KMS-11 (cell line): ENCODE measurements at regions not wholly inside any gene's neighbourhood (a gene's known extent, or its start where the extent isn't known, plus 50 kb on each side); places are given as distances from the start of the nearest gene placed in this dataset.
"Not testable (repeated sequence)": the region's sequence is repeated elsewhere in the genome, so short reads cannot be mapped to it uniquely, and the experiment has no call there.

Experiments
- H2AFZ ChIP-seq: fragments of 200-600 bp; sonication (generic); 2 replicates; pipeline ENCODE4 v1.6.1; 2016; ENCODE audit warnings: antibody characterized with exemption, mixed run types, low read depth
- H3K27ac ChIP-seq: fragments of 200-600 bp; sonication (generic); 2 replicates; pipeline ENCODE4 v1.6.1; 2016; ENCODE audit warnings: mild to moderate bottlenecking, mixed run types
- H3K27me3 ChIP-seq: fragments of 200-600 bp; sonication (generic); 2 replicates; pipeline ENCODE4 v1.6.1; 2017; ENCODE audit warnings: mild to moderate bottlenecking, low read depth, mixed run types, moderate library complexity; ENCODE audit not compliant: insufficient read depth
- H3K36me3 ChIP-seq: fragments of 200-600 bp; sonication (generic); 2 replicates; pipeline ENCODE4 v1.6.1; 2017; ENCODE audit warnings: mild to moderate bottlenecking, mixed run types; ENCODE audit not compliant: insufficient read depth
- H3K4me1 ChIP-seq: fragments of 200-600 bp; sonication (generic); 2 replicates; pipeline ENCODE4 v1.6.1; 2016; ENCODE audit warnings: mild to moderate bottlenecking, low read depth, mixed run types; ENCODE audit not compliant: poor library complexity, severe bottlenecking
- H3K4me2 ChIP-seq: fragments of 200-600 bp; sonication (generic); 2 replicates; pipeline ENCODE4 v1.7.0; 2016; ENCODE audit warnings: mild to moderate bottlenecking, mixed run types
- H3K4me3 ChIP-seq: fragments of 200-600 bp; sonication (generic); IDR thresholded peaks from 2 replicates; pipeline ENCODE4 v1.6.1; 2017; ENCODE audit warnings: low read depth, low read length, mixed read lengths; ENCODE audit not compliant: insufficient read depth
- H3K79me2 ChIP-seq: fragments of 200-600 bp; sonication (generic); 2 replicates; pipeline ENCODE4 v1.6.1; 2016; ENCODE audit warnings: low read depth, mixed run types; ENCODE audit not compliant: insufficient read depth
- H3K9ac ChIP-seq: fragments of 200-600 bp; sonication (generic); 2 replicates; pipeline ENCODE4 v1.6.1; 2016; ENCODE audit warnings: mild to moderate bottlenecking, mixed run types
- H4K20me1 ChIP-seq: fragments of 200-600 bp; sonication (generic); 2 replicates; pipeline ENCODE4 v1.6.1; 2016; ENCODE audit warnings: mild to moderate bottlenecking, mixed run types; ENCODE audit not compliant: insufficient read depth
- TF ChIP-seq, protein P1 (sequence below): fragments of 200-600 bp; sonication (generic); conservative IDR thresholded peaks from 2 replicates; pipeline ENCODE4 v1.6.1; 2017; ENCODE audit warnings: low read depth, mild to moderate bottlenecking, antibody characterized with exemption, low read length, moderate library complexity, mixed read lengths

DNA sequence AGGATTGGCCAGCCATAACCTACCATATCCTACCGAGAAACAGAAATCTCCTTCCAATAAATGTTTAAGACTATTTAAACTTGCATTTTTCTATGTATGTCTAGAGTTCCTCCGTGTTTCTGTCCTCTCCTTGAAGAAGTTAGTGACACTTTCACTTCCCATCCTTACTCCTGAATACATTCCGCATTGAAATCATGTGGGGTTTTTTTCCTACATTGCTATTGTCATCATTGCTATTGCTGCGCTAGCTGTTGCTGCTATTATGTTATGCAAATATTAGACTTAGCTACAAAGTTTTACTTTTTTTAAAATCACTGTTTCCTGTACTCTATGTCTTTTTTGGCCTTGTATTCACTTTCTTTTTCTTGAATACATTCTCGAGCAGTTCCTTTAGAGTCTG, 83.3 kb upstream of the NEK6 start:
- Histone ChIP-seq H4K20me1 (no peaks in the 10 kb centered on the region), H3K4me2 (no peak overlapping the region), H3K36me3 (no peaks in the 10 kb centered on the region), H3K79me2 (no peaks in the 10 kb centered on the region), H3K27ac (no peak overlapping the region), H3K9ac (no peak overlapping the region), H3K27me3 (no peaks in the 10 kb centered on the region), H2AFZ (no peak overlapping the region), H3K4me1 (no peaks in the 10 kb centered on the region), H3K4me3 (no peak overlapping the region)
- TF ChIP-seq, protein P1, sequence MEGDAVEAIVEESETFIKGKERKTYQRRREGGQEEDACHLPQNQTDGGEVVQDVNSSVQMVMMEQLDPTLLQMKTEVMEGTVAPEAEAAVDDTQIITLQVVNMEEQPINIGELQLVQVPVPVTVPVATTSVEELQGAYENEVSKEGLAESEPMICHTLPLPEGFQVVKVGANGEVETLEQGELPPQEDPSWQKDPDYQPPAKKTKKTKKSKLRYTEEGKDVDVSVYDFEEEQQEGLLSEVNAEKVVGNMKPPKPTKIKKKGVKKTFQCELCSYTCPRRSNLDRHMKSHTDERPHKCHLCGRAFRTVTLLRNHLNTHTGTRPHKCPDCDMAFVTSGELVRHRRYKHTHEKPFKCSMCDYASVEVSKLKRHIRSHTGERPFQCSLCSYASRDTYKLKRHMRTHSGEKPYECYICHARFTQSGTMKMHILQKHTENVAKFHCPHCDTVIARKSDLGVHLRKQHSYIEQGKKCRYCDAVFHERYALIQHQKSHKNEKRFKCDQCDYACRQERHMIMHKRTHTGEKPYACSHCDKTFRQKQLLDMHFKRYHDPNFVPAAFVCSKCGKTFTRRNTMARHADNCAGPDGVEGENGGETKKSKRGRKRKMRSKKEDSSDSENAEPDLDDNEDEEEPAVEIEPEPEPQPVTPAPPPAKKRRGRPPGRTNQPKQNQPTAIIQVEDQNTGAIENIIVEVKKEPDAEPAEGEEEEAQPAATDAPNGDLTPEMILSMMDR: no peak

DNA sequence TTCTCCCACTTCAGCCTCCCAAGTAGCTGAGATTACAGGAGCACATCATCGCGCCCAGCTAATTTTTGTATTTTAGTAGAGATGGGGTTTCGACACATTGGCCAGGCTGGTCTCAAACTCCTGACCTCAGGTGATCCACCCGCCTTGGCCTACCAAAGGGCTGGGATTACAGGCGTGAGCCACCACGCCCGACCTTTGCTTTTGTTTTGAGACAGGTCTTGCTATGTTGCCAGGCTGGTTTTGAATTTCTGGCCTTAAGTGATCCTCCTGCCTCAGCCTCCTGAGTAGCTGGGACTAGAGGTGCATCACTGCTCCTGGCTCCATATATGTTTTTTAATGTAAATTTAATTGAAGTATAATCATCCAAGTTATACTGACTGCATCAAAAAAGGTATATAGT, 80.2 kb upstream of the NEK6 start:
- not testable (repeated sequence) for H3K4me2 ChIP-seq, H2AFZ ChIP-seq, H3K36me3 ChIP-seq, H3K4me1 ChIP-seq, H3K4me3 ChIP-seq, H3K79me2 ChIP-seq, H3K9ac ChIP-seq, H3K27ac ChIP-seq, H4K20me1 ChIP-seq, H3K27me3 ChIP-seq

DNA sequence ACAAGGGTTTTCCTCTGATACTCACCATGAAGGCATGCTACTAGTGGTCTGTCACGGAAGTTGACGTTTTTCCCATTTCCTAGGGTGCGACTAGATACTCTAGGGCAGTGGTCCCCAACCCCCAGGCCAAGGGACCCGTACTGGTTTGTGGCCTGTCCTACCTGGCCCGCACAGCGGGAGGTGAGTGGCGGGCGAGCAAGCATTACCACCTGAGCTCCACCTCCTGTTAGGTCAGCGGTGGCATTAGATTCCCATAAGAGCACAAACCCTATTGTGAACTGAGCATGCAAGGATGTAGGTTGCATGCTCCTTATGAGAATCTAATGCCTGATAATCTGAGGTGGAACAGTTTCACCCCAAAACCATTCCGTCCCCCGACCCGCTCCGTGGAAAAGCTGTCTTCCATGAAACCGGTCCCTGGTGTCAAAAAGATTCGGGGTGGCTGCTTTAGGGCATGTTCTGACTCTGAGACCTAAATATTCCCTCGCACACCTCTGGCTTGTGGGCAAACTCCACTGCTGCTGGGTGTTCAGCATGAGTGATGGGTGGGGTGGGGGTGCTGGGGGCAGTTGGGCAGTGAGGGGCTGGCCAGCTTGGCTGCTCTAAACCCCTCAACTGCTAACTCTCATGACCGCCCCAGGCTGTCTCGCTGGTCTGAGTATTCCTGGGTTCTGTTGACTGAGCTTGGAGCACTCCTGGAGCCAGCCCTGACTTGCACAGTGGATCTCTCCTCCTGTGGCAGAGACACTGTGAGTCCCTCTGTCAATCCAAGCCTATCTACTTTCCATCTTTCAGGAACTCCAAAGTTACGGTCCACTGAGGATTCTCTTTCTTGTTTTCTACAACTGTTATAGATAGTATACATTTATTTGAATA, 78.3 kb upstream of the NEK6 start:
- TF ChIP-seq, protein P1: no peak
- no peak overlapping the region for H2AFZ ChIP-seq
- H3K27me3 ChIP-seq: no peaks in the 10 kb centered on the region
- no peaks in the 10 kb centered on the region for H4K20me1 ChIP-seq
- no peaks in the 10 kb centered on the region for H3K4me1 ChIP-seq
- H3K9ac ChIP-seq: no peak overlapping the region
- H3K27ac ChIP-seq: no peak overlapping the region
- no peak overlapping the region for H3K4me3 ChIP-seq
- no peaks in the 10 kb centered on the region for H3K36me3 ChIP-seq
- no peaks in the 10 kb centered on the region for H3K79me2 ChIP-seq
- H3K4me2 ChIP-seq: no peak overlapping the region

DNA sequence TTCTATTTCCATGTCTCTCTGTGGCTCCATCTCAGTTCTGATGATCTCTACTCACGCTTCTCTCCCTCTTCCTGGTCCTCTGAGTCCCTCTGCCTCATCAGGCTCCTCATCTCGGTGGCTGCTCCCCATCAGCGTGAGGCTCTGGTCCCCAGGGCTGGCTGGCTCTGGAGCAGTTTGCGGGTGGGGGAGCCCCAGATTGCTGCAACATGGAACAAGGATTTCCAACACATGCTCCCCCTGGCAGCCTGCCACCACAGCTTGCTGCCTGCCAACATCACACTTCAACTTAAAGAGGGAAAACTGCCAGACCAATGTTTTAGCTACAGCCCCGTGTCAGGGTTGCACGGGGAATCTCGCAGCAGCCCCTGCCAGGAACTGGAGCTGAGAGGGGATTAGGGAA, 77.2 kb upstream of the NEK6 start:
- Histone ChIP-seq H3K27ac (no peak overlapping the region), H3K9ac (no peak overlapping the region), H3K4me3 (no peak overlapping the region), H3K4me2 (no peak overlapping the region), H4K20me1 (no peaks in the 10 kb centered on the region), H2AFZ (no peak overlapping the region), H3K4me1 (no peaks in the 10 kb centered on the region), H3K36me3 (no peaks in the 10 kb centered on the region), H3K79me2 (no peaks in the 10 kb centered on the region), H3K27me3 (no peaks in the 10 kb centered on the region)
- TF ChIP-seq, protein P1: no peak

DNA sequence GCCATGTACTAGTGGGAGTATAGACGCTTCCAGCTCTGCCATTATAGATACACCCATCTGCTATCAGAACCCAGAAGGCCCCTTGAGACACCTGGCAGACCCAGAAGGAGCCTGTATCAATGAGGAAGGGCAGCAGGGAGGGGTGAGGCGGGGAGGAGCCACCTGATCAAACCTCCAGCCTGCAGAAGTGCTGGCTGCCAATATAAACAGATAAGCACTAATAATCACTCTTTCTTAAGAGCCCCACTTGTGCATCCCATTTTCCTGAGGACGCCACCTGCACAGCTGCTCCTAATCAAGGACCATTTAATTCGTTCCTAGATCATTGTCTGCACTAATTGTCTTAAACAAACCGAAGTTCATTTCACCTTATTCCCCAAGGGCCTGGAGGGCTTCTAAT, 75.0 kb upstream of the NEK6 start:
- Histone ChIP-seq H3K79me2 (no peaks in the 10 kb centered on the region), H3K36me3 (no peaks in the 10 kb centered on the region), H3K27ac (no peak overlapping the region), H3K4me2 (no peak overlapping the region), H4K20me1 (no peaks in the 10 kb centered on the region), H3K4me3 (no peak overlapping the region), H3K27me3 (no peaks in the 10 kb centered on the region), H2AFZ (no peak overlapping the region), H3K4me1 (no peaks in the 10 kb centered on the region), H3K9ac (no peak overlapping the region)
- TF ChIP-seq, protein P1: no peak
